ENCODE measurements at regions not wholly inside any gene's neighbourhood (a gene's known extent, or its start where the extent isn't known, plus 50 kb on each side); places are given as distances from the start of the nearest gene placed in this dataset.

DNA sequence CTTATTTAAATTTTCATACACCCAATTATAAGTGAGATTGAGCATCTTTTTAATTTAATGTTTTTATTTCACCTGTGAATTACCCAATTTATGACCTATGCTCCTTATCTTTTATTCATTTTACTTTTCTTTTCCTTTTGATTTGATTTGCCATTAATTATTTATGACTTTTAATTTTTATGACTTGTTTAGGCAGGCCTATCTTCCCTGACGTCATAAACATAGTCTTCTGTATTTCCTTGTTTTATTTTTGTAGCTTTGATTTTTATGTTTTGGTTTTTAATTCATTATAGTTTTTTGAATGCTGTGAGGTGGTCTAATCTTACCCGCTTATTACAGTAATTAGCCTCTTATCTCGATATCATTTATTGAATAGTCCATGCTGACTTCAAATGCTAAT lies 467.1 kb upstream of the FAR2 start:
- TF ChIP-seq, protein P1, sequence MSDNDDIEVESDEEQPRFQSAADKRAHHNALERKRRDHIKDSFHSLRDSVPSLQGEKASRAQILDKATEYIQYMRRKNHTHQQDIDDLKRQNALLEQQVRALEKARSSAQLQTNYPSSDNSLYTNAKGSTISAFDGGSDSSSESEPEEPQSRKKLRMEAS (IDR thresholded peaks at IDR 0.05; ENCODE audit: low read depth, low read length): no peak
- TF ChIP-seq CBFB (IDR thresholded peaks at IDR 0.05; ENCODE audit: low read depth) (no peak), CBX5 (IDR thresholded peaks at IDR 0.05; ENCODE audit: low read depth) (no peak), KDM1A (IDR thresholded peaks at IDR 0.05; ENCODE audit: borderline replicate concordance) (no peak), CHD1 (IDR thresholded peaks at IDR 0.05; ENCODE audit: low read depth, low read length) (no peak), POLR2A (IDR thresholded peaks at IDR 0.05; ENCODE audit: low read depth, low read length) (no peak), MEF2A (IDR thresholded peaks at IDR 0.05; ENCODE audit: insufficient read depth, low read depth, low read length) (no peak)
- TF ChIP-seq, protein P2, sequence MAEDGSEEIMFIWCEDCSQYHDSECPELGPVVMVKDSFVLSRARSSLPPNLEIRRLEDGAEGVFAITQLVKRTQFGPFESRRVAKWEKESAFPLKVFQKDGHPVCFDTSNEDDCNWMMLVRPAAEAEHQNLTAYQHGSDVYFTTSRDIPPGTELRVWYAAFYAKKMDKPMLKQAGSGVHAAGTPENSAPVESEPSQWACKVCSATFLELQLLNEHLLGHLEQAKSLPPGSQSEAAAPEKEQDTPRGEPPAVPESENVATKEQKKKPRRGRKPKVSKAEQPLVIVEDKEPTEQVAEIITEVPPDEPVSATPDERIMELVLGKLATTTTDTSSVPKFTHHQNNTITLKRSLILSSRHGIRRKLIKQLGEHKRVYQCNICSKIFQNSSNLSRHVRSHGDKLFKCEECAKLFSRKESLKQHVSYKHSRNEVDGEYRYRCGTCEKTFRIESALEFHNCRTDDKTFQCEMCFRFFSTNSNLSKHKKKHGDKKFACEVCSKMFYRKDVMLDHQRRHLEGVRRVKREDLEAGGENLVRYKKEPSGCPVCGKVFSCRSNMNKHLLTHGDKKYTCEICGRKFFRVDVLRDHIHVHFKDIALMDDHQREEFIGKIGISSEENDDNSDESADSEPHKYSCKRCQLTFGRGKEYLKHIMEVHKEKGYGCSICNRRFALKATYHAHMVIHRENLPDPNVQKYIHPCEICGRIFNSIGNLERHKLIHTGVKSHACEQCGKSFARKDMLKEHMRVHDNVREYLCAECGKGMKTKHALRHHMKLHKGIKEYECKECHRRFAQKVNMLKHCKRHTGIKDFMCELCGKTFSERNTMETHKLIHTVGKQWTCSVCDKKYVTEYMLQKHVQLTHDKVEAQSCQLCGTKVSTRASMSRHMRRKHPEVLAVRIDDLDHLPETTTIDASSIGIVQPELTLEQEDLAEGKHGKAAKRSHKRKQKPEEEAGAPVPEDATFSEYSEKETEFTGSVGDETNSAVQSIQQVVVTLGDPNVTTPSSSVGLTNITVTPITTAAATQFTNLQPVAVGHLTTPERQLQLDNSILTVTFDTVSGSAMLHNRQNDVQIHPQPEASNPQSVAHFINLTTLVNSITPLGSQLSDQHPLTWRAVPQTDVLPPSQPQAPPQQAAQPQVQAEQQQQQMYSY (CRISPR knock-in tag; IDR thresholded peaks at IDR 0.05): no peak
- TF ChIP-seq, protein P3, sequence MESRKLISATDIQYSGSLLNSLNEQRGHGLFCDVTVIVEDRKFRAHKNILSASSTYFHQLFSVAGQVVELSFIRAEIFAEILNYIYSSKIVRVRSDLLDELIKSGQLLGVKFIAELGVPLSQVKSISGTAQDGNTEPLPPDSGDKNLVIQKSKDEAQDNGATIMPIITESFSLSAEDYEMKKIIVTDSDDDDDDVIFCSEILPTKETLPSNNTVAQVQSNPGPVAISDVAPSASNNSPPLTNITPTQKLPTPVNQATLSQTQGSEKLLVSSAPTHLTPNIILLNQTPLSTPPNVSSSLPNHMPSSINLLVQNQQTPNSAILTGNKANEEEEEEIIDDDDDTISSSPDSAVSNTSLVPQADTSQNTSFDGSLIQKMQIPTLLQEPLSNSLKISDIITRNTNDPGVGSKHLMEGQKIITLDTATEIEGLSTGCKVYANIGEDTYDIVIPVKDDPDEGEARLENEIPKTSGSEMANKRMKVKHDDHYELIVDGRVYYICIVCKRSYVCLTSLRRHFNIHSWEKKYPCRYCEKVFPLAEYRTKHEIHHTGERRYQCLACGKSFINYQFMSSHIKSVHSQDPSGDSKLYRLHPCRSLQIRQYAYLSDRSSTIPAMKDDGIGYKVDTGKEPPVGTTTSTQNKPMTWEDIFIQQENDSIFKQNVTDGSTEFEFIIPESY (IDR thresholded peaks at IDR 0.05): no peak
- TF ChIP-seq, protein P4, sequence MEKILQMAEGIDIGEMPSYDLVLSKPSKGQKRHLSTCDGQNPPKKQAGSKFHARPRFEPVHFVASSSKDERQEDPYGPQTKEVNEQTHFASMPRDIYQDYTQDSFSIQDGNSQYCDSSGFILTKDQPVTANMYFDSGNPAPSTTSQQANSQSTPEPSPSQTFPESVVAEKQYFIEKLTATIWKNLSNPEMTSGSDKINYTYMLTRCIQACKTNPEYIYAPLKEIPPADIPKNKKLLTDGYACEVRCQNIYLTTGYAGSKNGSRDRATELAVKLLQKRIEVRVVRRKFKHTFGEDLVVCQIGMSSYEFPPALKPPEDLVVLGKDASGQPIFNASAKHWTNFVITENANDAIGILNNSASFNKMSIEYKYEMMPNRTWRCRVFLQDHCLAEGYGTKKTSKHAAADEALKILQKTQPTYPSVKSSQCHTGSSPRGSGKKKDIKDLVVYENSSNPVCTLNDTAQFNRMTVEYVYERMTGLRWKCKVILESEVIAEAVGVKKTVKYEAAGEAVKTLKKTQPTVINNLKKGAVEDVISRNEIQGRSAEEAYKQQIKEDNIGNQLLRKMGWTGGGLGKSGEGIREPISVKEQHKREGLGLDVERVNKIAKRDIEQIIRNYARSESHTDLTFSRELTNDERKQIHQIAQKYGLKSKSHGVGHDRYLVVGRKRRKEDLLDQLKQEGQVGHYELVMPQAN (conservative IDR thresholded peaks at IDR 0.05): no peak
- TF ChIP-seq, protein P5, sequence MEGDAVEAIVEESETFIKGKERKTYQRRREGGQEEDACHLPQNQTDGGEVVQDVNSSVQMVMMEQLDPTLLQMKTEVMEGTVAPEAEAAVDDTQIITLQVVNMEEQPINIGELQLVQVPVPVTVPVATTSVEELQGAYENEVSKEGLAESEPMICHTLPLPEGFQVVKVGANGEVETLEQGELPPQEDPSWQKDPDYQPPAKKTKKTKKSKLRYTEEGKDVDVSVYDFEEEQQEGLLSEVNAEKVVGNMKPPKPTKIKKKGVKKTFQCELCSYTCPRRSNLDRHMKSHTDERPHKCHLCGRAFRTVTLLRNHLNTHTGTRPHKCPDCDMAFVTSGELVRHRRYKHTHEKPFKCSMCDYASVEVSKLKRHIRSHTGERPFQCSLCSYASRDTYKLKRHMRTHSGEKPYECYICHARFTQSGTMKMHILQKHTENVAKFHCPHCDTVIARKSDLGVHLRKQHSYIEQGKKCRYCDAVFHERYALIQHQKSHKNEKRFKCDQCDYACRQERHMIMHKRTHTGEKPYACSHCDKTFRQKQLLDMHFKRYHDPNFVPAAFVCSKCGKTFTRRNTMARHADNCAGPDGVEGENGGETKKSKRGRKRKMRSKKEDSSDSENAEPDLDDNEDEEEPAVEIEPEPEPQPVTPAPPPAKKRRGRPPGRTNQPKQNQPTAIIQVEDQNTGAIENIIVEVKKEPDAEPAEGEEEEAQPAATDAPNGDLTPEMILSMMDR (IDR thresholded peaks at IDR 0.05 in 2 of 3, conservative IDR thresholded peaks at IDR 0.05 in 1 of 3; ENCODE audit: control insufficient read depth in 2 of 3, extremely low read depth in 1 of 3, insufficient read depth in 1 of 3, low read depth in 3 of 3, low read length in 3 of 3): no peak
- TF ChIP-seq, protein P6, sequence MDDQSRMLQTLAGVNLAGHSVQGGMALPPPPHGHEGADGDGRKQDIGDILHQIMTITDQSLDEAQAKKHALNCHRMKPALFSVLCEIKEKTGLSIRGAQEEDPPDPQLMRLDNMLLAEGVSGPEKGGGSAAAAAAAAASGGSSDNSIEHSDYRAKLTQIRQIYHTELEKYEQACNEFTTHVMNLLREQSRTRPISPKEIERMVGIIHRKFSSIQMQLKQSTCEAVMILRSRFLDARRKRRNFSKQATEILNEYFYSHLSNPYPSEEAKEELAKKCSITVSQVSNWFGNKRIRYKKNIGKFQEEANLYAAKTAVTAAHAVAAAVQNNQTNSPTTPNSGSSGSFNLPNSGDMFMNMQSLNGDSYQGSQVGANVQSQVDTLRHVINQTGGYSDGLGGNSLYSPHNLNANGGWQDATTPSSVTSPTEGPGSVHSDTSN (IDR thresholded peaks at IDR 0.05; ENCODE audit: insufficient replicate concordance, low read depth, low read length): no peak
